Breast epithelium (tissue), 4 donors: ENCODE measurements at regions not wholly inside any gene's neighbourhood (a gene's known extent, or its start where the extent isn't known, plus 50 kb on each side); places are given as distances from the start of the nearest gene placed in this dataset.

Source experiments
- DNase-seq, 2 donors: peaks; one replicate each; pipeline ENCODE4 v3.0.0-alpha.2; 2019; ENCODE audit warnings: low spot score in 2 of 2
- H3K27ac ChIP-seq, 2 donors: fragments of 200-600 bp; sonication (generic) in 1 of 2; one replicate each; pipeline ENCODE4 v1.5.1; 2016 to 2019; ENCODE audit warnings: mild to moderate bottlenecking in 1 of 2
- H3K27me3 ChIP-seq, 2 donors: fragments of 200-600 bp; sonication (generic) in 1 of 2; one replicate each; pipeline versions ENCODE4 v1.5.1 to v1.6.0; 2017 to 2019; ENCODE audit warnings: control low read depth in 1 of 2, mild to moderate bottlenecking in 1 of 2
- H3K36me3 ChIP-seq: fragments of 200-600 bp; one replicate; pipeline ENCODE4 v1.5.1; 2019
- H3K4me1 ChIP-seq, 2 donors: fragments of 200-600 bp; sonication (generic); one replicate each; pipeline ENCODE4 v1.5.1; 2016 to 2019; ENCODE audit warnings: control low read depth in 1 of 2
- H3K4me3 ChIP-seq, 3 donors: fragments of 200-600 bp; sonication (generic); 1 replicate in 2 of 3; 2 replicates in 1 of 3; pipeline ENCODE4 v1.5.1; 2016 to 2019; ENCODE audit warnings: mild to moderate bottlenecking in 3 of 3, moderate library complexity in 2 of 3
- H3K9me3 ChIP-seq, 2 donors: fragments of 200-600 bp; sonication (generic) in 1 of 2; one replicate each; pipeline ENCODE4 v1.5.1; 2016 to 2019; ENCODE audit warnings: control low read depth in 1 of 2
- POLR2A ChIP-seq: fragments of 450-650 bp; IDR thresholded peaks from one replicate; pipeline ENCODE4 v1.6.1; 2016; ENCODE audit warnings: antibody characterized with exemption, mild to moderate bottlenecking, moderate library complexity
- POLR2AphosphoS5 ChIP-seq, 3 donors: sonication (generic); formaldehyde crosslinking; IDR thresholded peaks; one replicate each; pipeline ENCODE4 v1.6.1; 2017; ENCODE audit warnings: antibody characterized with exemption in 3 of 3
- intact Hi-C: fragments of 100-400 bp; cut with DNase I; formaldehyde crosslinking; loops from one replicate; pipeline ENCODE4 v1.15.1; 2023; ENCODE audit warnings: low total_unique reads
- TF ChIP-seq, protein P1 (sequence below), 3 donors: fragments of 450-650 bp; IDR thresholded peaks; one replicate each; pipeline ENCODE4 v1.5.1; 2016 to 2017; ENCODE audit warnings: antibody characterized with exemption in 3 of 3, mild to moderate bottlenecking in 3 of 3, moderate library complexity in 3 of 3

- no peaks in the 10 kb centered on the region for H3K36me3 ChIP-seq
- H3K9me3 ChIP-seq = no peaks in the 10 kb centered on the region
- no peaks in the 10 kb centered on the region for H3K4me1 ChIP-seq
- no peak overlapping the region for H3K27ac ChIP-seq
- intact Hi-C loops = loop anchor here (10.0 kb wide), 1 partner anchor 1208 kb away; no protein-coding TSS in a partner anchor
- no peak for DNase-seq
- TF ChIP-seq POLR2AphosphoS5 (IDR thresholded peaks at IDR 0.05) = no peak
- no peak for TF ChIP-seq POLR2A
- TF ChIP-seq, protein P1, sequence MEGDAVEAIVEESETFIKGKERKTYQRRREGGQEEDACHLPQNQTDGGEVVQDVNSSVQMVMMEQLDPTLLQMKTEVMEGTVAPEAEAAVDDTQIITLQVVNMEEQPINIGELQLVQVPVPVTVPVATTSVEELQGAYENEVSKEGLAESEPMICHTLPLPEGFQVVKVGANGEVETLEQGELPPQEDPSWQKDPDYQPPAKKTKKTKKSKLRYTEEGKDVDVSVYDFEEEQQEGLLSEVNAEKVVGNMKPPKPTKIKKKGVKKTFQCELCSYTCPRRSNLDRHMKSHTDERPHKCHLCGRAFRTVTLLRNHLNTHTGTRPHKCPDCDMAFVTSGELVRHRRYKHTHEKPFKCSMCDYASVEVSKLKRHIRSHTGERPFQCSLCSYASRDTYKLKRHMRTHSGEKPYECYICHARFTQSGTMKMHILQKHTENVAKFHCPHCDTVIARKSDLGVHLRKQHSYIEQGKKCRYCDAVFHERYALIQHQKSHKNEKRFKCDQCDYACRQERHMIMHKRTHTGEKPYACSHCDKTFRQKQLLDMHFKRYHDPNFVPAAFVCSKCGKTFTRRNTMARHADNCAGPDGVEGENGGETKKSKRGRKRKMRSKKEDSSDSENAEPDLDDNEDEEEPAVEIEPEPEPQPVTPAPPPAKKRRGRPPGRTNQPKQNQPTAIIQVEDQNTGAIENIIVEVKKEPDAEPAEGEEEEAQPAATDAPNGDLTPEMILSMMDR (IDR thresholded peaks at IDR 0.05) = no peak
- no peak overlapping the region for H3K4me3 ChIP-seq
- H3K27me3 ChIP-seq = no peaks in the 10 kb centered on the region
Observed at GRCh38 chr12:63222582-63222981, 71.6 kb upstream of the AVPR1A start.

GRCh38 chr12:63220921-63221320 is 69.9 kb upstream of the AVPR1A start:
- intact Hi-C loops = loop anchor here (10.0 kb wide), 1 partner anchor 1206 kb away; no protein-coding TSS in a partner anchor
- Histone ChIP-seq H3K27ac (no peak overlapping the region), H3K4me1 (no peaks in the 10 kb centered on the region), H3K36me3 (no peaks in the 10 kb centered on the region), H3K9me3 (no peaks in the 10 kb centered on the region), H3K27me3 (no peaks in the 10 kb centered on the region), H3K4me3 (no peak overlapping the region)
- DNase-seq = no peak
- TF ChIP-seq POLR2A (no peak), POLR2AphosphoS5 (IDR thresholded peaks at IDR 0.05) (no peak)
- TF ChIP-seq, protein P1 (IDR thresholded peaks at IDR 0.05) = no peak

- DNase-seq = no peak
- Histone ChIP-seq H3K27me3 (no peaks in the 10 kb centered on the region), H3K9me3 (no peaks in the 10 kb centered on the region), H3K4me1 (no peaks in the 10 kb centered on the region), H3K4me3 (no peak overlapping the region), H3K27ac (no peak overlapping the region), H3K36me3 (no peaks in the 10 kb centered on the region)
- TF ChIP-seq POLR2A (no peak), POLR2AphosphoS5 (IDR thresholded peaks at IDR 0.05) (no peak)
- intact Hi-C loops = no loop called here
Observed at GRCh38 chr12:63212316-63212715, 61.3 kb upstream of the AVPR1A start.

DNA sequence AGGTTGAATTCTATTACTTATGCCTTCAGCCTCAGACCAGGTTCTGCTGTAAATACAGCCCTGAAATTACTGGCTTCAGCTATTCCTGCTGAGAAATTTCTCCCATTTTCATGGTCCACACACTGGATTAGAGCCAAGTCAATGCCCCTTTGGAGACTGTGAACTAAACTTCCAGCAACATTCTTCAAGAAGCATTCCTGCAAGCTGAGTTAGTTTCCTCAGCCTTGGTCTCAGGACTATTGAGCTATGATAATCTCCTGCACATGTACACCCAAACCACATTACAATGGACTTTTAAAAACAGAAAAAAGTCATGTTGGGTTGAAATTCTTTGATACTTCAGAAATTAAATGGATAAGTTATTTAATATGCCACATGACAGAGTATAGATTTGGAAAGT is 58.0 kb upstream of the AVPR1A start:
- H3K27ac ChIP-seq = no peak overlapping the region
- H3K27me3 ChIP-seq = no peaks in the 10 kb centered on the region
- H3K4me3 ChIP-seq = no peak overlapping the region
- no peaks in the 10 kb centered on the region for H3K36me3 ChIP-seq
- H3K4me1 ChIP-seq = no peaks in the 10 kb centered on the region
- DNase-seq = no peak
- TF ChIP-seq, protein P1 (IDR thresholded peaks at IDR 0.05) = no peak
- TF ChIP-seq POLR2A (no peak), POLR2AphosphoS5 (IDR thresholded peaks at IDR 0.05) (no peak)
- intact Hi-C loops = no loop called here
- no peaks in the 10 kb centered on the region for H3K9me3 ChIP-seq

DNA sequence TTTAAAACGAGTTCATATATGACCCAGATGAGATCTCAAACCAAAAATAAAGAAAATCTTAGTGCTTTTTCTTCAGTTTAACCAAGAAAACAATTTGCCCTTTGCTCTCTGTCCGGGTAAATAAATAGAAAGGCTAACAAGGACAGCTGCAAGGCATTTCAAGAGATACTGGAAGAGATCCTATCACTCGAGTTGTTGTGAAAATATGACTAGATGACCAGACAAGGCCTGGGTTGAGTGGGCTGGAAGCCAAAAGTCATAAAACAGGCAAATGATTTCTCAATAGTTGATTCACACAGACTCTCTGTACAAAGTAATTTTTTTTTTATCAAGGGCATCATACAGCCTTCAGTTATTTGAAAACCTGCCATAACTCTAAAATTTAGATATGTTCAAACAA is 55.9 kb upstream of the AVPR1A start:
- Histone ChIP-seq H3K36me3 (no peaks in the 10 kb centered on the region), H3K27ac (no peak overlapping the region), H3K4me1 (no peaks in the 10 kb centered on the region), H3K27me3 (no peaks in the 10 kb centered on the region), H3K9me3 (no peaks in the 10 kb centered on the region), H3K4me3 (no peak overlapping the region)
- TF ChIP-seq POLR2AphosphoS5 (IDR thresholded peaks at IDR 0.05) (no peak), POLR2A (no peak)
- TF ChIP-seq, protein P1 (IDR thresholded peaks at IDR 0.05) = no peak
- intact Hi-C loops = no loop called here
- no peak for DNase-seq

- intact Hi-C loops = no loop called here
- Histone ChIP-seq H3K36me3 (no peaks in the 10 kb centered on the region), H3K4me1 (no peaks in the 10 kb centered on the region), H3K9me3 (no peaks in the 10 kb centered on the region), H3K27ac (no peak overlapping the region), H3K4me3 (no peak overlapping the region), H3K27me3 (no peaks in the 10 kb centered on the region)
- TF ChIP-seq POLR2A (no peak), POLR2AphosphoS5 (IDR thresholded peaks at IDR 0.05) (no peak)
- TF ChIP-seq, protein P1 (IDR thresholded peaks at IDR 0.05) = no peak
- no peak for DNase-seq
Observed at GRCh38 chr12:63206494-63206893, 55.5 kb upstream of the AVPR1A start.
